ENCODE measurements at regions not wholly inside any gene's neighbourhood (a gene's known extent, or its start where the extent isn't known, plus 50 kb on each side); places are given as distances from the start of the nearest gene placed in this dataset.
"Not testable (repeated sequence)": the region's sequence is repeated elsewhere in the genome, so short reads cannot be mapped to it uniquely, and the experiment has no call there.

- no peak overlapping the region for H3K4me3 ChIP-seq
- H3K27ac ChIP-seq, result no peak overlapping the region
- no peak for DNase-seq
- H4K20me1 ChIP-seq (ENCODE audit: insufficient read depth), result no peaks in the 10 kb centered on the region
- no peaks in the 10 kb centered on the region for H3K9me2 ChIP-seq (ENCODE audit: insufficient read depth)
- TF ChIP-seq CTCF (conservative IDR thresholded peaks at IDR 0.05) (no peak), EZH2 (IDR thresholded peaks at IDR 0.05; ENCODE audit: low read depth) (no peak)
- H3F3A ChIP-seq (ENCODE audit: insufficient read depth, low read depth), result no peaks in the 10 kb centered on the region
- no peaks in the 10 kb centered on the region for H3K36me3 ChIP-seq (ENCODE audit: low read depth)
- ChIA-PET CTCF (no interaction called here), POLR2A (ENCODE audit: unreplicated experiment) (no interaction called here)
- peaks cover 9% of the 10 kb centered on the region for H3K27me3 ChIP-seq (ENCODE audit: insufficient read depth, low read depth)
- no peak overlapping the region for H3K4me2 ChIP-seq
- intact Hi-C loops (cut with micrococcal nuclease; ENCODE audit: unreplicated experiment), result no loop called here
- no peaks in the 10 kb centered on the region for H3K79me2 ChIP-seq (ENCODE audit: low read depth)
- H3K9me3 ChIP-seq (ENCODE audit: insufficient read depth, low read depth), result no peaks in the 10 kb centered on the region
- no peak overlapping the region for H2AFZ ChIP-seq
- H3K4me1 ChIP-seq (replicated peaks; ENCODE audit: insufficient read depth), result no peaks in the 10 kb centered on the region
- no TSS peak for BruUV-seq (replicated peaks)
These were observed 264.4 kb downstream of the EFCAB11 start for GRCh38 chr14:89690139-89690538.

- POLR2A ChIA-PET (ENCODE audit: unreplicated experiment); H3K9me3 ChIP-seq (ENCODE audit: insufficient read depth, low read depth); H3K4me2 ChIP-seq; DNase-seq; H4K20me1 ChIP-seq (ENCODE audit: insufficient read depth); H3K4me1 ChIP-seq (replicated peaks; ENCODE audit: insufficient read depth); H3K79me2 ChIP-seq (ENCODE audit: low read depth); BruUV-seq (replicated peaks); H3F3A ChIP-seq (ENCODE audit: insufficient read depth, low read depth); CTCF ChIA-PET; intact Hi-C loops (cut with micrococcal nuclease; ENCODE audit: unreplicated experiment); H2AFZ ChIP-seq; H3K36me3 ChIP-seq (ENCODE audit: low read depth); H3K27ac ChIP-seq; H3K4me3 ChIP-seq; H3K27me3 ChIP-seq (ENCODE audit: insufficient read depth, low read depth); H3K9me2 ChIP-seq (ENCODE audit: insufficient read depth): not testable (repeated sequence)
These were observed 264.8 kb downstream of the EFCAB11 start for GRCh38 chr14:89689711-89690110.

- no peak for TF ChIP-seq CTCF (conservative IDR thresholded peaks at IDR 0.05)
- no peak for TF ChIP-seq EZH2 (IDR thresholded peaks at IDR 0.05; ENCODE audit: low read depth)
- Histone ChIP-seq H3K27me3 (ENCODE audit: insufficient read depth, low read depth) (peaks cover 9% of the 10 kb centered on the region), H3K27ac (no peak overlapping the region), H3K36me3 (ENCODE audit: low read depth) (no peaks in the 10 kb centered on the region), H3K79me2 (ENCODE audit: low read depth) (no peaks in the 10 kb centered on the region), H2AFZ (no peak overlapping the region), H4K20me1 (ENCODE audit: insufficient read depth) (no peaks in the 10 kb centered on the region), H3K4me2 (no peak overlapping the region), H3K9me2 (ENCODE audit: insufficient read depth) (no peaks in the 10 kb centered on the region), H3K4me1 (replicated peaks; ENCODE audit: insufficient read depth) (no peaks in the 10 kb centered on the region), H3K4me3 (no peak overlapping the region), H3K9me3 (ENCODE audit: insufficient read depth, low read depth) (no peaks in the 10 kb centered on the region), H3F3A (ENCODE audit: insufficient read depth, low read depth) (no peaks in the 10 kb centered on the region)
- DNase-seq, result no peak
- intact Hi-C loops (cut with micrococcal nuclease; ENCODE audit: unreplicated experiment), result no loop called here
- no TSS peak for BruUV-seq (replicated peaks)
- ChIA-PET CTCF (no interaction called here), POLR2A (ENCODE audit: unreplicated experiment) (no interaction called here)
These were observed 265.9 kb downstream of the EFCAB11 start for GRCh38 chr14:89688507-89689211.

GRCh38 chr14:89687129-89687528, 267.4 kb downstream of the EFCAB11 start:
- POLR2A ChIA-PET (ENCODE audit: unreplicated experiment); CTCF ChIA-PET; H3F3A ChIP-seq (ENCODE audit: insufficient read depth, low read depth); H3K27ac ChIP-seq; H3K4me1 ChIP-seq (replicated peaks; ENCODE audit: insufficient read depth); intact Hi-C loops (cut with micrococcal nuclease; ENCODE audit: unreplicated experiment); H2AFZ ChIP-seq; H3K79me2 ChIP-seq (ENCODE audit: low read depth); BruUV-seq (replicated peaks); H3K4me3 ChIP-seq; H3K36me3 ChIP-seq (ENCODE audit: low read depth); H3K4me2 ChIP-seq; DNase-seq; H4K20me1 ChIP-seq (ENCODE audit: insufficient read depth); H3K27me3 ChIP-seq (ENCODE audit: insufficient read depth, low read depth); H3K9me3 ChIP-seq (ENCODE audit: insufficient read depth, low read depth); H3K9me2 ChIP-seq (ENCODE audit: insufficient read depth): not testable (repeated sequence)
